ENCODE measurements at regions not wholly inside any gene's neighbourhood (a gene's known extent, or its start where the extent isn't known, plus 50 kb on each side); places are given as distances from the start of the nearest gene placed in this dataset.

DNA sequence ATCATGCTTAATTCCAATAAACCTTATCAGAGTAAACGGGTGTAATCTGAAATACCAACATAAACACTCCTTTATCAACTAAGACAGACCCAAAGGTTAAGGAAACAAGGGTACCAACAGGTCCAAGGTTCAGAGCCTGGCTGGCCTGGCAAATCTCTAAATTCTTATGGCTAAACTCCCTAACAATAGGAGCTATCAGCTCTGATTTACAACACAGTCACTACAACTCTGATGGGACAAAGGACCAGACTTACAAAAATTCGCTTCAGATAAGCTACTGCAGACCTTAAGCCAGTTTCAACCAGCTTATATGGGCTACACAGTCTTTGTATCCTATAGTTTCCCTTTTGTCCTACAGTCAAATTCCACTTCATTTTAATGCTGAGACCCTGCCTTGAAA, 381.9 kb downstream of the ZWINT start:
- no peak for TF ChIP-seq CTCF (IDR thresholded peaks at IDR 0.05)
- TF ChIP-seq POLR2A (IDR thresholded peaks at IDR 0.05): no peak

Measured in uterus (tissue), 2 donors.